ENCODE measurements at regions not wholly inside any gene's neighbourhood (a gene's known extent, or its start where the extent isn't known, plus 50 kb on each side); places are given as distances from the start of the nearest gene placed in this dataset.
"Not testable (repeated sequence)": the region's sequence is repeated elsewhere in the genome, so short reads cannot be mapped to it uniquely, and the experiment has no call there.

DNA sequence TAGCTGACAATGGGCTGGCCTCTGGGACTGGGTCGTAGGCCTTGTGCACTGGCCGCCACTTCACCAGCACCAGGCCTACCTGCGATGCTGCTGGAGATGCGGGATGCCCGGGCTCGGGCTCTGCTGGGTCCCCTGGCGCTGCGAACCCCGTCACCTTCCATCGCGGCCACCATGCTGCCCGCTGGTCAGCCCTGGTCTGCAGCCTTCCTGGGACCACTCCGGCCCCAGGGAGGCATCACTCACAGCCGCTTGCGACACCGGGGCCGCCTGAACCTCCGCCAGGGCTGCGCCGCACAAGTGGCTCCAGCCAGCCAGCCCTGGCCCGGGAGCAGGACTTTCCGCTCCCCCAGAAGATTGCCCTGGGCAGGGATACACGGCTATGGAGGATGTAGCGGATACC, 78.1 kb upstream of the ZNF337 start:
- TF ChIP-seq, protein P1, sequence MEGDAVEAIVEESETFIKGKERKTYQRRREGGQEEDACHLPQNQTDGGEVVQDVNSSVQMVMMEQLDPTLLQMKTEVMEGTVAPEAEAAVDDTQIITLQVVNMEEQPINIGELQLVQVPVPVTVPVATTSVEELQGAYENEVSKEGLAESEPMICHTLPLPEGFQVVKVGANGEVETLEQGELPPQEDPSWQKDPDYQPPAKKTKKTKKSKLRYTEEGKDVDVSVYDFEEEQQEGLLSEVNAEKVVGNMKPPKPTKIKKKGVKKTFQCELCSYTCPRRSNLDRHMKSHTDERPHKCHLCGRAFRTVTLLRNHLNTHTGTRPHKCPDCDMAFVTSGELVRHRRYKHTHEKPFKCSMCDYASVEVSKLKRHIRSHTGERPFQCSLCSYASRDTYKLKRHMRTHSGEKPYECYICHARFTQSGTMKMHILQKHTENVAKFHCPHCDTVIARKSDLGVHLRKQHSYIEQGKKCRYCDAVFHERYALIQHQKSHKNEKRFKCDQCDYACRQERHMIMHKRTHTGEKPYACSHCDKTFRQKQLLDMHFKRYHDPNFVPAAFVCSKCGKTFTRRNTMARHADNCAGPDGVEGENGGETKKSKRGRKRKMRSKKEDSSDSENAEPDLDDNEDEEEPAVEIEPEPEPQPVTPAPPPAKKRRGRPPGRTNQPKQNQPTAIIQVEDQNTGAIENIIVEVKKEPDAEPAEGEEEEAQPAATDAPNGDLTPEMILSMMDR (IDR thresholded peaks at IDR 0.05; ENCODE audit: low read length): not testable (repeated sequence)
- not testable (repeated sequence) for TF ChIP-seq EZH2phosphoT487 (IDR thresholded peaks at IDR 0.05; ENCODE audit: low read length)

Measured in MM.1S (cell line).